ENCODE measurements at regions not wholly inside any gene's neighbourhood (a gene's known extent, or its start where the extent isn't known, plus 50 kb on each side); places are given as distances from the start of the nearest gene placed in this dataset.

- DNase-seq, result no peak
These were observed 702.5 kb downstream of the NLGN4X start for GRCh38 chrX:5526191-5526590.

DNA sequence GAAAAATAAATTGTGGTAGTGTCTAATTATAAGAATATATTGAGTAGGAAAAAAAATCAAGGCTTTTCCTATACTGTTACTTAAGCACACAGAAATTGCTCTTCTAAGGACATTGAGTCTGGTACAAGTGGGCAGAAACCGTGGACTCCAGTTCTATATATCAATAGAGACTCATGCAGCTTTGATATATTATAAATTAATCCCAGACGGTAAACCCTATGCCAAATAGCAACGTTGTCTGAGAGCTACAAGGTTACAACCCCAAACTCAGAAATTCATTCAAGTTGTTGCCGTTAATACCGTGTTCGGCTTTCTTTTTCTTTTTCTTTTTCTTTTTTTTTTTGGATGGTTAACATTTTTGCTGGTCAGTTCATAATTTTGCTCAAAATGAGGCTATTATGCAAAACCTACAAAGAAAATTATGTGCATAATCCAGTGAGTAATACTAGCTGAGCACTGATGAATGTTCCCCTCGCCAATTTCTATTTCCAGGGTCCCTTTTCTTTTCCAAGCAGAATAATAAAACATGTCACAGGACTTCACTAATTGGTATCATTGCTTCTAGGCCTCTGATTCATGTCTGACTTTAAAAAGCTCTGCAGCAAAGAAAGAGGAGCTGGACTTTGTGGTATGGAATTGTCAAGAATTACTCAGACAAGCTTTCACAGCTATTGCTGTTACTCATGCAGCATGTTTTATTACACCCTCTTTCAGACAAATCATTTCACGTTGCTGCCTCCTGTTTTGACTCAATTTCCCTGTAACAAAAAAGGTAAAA is 737.7 kb downstream of the NLGN4X start:
- DNase-seq, result no peak

DNA sequence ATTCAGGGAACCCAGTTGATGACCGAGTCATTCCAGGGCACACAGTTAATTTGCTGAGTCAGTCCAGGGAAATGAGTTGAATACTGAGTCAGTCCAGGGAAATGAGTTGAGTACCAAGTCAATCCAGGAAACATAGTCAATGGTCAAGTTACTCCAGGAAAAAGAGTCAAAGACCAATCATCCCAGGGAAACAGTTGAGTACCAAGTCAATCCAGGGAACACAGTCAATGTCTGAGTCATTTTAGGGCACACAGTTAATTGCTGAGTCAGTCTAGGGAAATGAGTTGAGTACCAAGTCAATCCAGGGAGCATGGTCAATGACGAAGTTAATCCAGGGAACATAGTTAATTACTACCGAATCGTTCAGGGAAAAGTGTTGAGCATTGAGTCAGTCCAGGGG is 754.4 kb downstream of the NLGN4X start:
- DNase-seq, result no peak

- DNase-seq, result no peak
These were observed 770.3 kb downstream of the NLGN4X start for GRCh38 chrX:5458300-5458842.

DNA sequence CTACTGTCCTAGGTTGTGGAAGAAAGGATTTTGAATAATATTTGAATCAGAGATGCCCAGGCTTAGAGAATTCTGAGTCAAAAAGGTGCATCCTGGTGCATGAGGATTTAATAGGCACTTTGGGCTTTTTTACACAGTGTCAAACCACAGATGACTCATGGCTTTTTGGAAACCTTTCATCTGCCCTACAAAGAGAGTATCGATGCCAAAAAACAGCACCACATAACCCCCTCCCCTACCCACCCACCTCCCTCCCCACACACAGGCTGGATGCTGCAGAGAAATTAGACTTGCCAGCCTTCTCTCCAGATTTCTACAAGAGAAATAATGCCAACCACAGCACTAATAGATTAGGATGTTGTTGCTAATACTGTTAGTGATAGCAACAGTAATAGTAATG is 779.3 kb downstream of the NLGN4X start:
- DNase-seq, result no peak

GRCh38 chrX:5431823-5432222 is 796.8 kb downstream of the NLGN4X start:
- DNase-seq, result no peak

- DNase-seq, result no peak
These were observed 803.5 kb downstream of the NLGN4X start for GRCh38 chrX:5425119-5425518.

DNA sequence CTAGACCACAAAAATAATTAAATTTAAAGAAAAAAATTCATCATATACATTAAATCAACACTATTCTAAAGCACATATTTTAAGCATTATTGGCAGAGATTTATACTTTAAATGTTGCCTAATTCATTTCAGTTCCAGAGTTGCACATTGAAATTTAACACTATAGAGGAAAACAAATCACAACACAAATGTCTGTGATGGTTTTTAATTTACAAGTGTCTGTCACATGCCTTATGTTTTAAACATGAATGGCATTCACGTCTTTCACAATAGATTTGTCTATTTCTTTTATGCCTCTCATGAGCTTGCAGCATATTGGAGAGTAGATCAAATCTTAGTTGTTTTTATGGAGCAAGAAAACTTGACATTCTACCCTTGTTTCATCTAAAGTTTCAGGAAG is 811.3 kb downstream of the NLGN4X start:
- DNase-seq, result no peak

GRCh38 chrX:5415738-5416137 is 812.9 kb downstream of the NLGN4X start:
- no peak for DNase-seq

DNA sequence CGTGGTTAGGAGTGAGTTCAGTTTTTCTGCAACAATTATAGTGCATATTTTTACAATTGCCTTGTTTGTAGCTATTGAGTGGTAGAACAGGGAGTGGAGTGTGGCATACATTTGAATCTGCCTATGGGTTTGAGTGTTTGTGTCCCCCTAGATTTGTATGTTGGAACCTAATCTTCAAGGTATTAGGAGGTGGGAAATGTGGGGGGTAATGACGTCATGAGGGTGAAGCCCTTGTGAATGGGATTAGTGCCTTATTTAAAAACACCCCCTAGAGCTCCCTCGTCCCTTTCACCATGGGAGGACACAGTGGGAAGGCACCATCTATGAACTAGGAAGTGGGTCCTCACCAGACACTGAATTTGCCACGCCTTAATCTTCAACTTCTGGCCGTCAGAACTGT is 819.6 kb downstream of the NLGN4X start:
- DNase-seq, result no peak

- DNase-seq, result no peak
These were observed 826.2 kb downstream of the NLGN4X start for GRCh38 chrX:5402461-5402860.

DNA sequence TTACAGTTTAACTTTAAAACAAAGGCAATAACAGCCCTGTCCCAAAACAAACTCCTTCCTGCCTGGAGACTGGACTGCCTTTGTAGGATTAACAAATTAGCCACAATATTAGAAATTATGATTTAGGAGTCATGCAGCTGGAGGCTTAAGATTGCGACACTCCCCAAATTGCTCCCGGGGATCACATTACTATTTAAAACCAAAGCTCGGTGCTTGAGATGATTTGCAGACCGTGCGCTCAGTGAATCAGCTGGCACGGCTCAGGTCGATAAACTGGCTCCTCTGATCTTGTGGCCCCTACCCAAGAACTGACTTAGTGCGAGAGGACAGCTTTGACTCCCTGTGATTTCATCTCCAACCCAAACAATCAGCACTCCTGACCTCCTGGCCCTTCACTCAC is 829.3 kb downstream of the NLGN4X start:
- DNase-seq, result no peak

DNA sequence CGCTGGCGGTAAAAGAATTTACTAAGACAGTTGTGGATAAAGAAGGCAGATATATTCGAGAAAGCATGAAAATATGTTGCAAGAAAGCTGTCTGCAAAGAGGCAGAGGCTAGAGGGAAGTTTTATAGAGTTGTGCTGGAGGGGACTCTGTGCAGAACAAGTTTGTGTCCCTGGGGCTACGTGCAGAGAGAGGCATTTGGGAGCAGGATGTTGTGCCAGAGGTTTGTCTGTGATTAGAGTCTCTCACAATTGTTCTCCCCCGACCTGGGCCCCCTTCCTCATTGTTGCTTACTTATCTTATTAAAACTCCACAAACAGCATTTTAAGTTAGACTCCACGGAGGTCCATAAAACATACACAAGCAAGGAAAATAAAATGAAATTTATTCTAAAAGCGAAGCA is 831.3 kb downstream of the NLGN4X start:
- DNase-seq, result no peak

DNA sequence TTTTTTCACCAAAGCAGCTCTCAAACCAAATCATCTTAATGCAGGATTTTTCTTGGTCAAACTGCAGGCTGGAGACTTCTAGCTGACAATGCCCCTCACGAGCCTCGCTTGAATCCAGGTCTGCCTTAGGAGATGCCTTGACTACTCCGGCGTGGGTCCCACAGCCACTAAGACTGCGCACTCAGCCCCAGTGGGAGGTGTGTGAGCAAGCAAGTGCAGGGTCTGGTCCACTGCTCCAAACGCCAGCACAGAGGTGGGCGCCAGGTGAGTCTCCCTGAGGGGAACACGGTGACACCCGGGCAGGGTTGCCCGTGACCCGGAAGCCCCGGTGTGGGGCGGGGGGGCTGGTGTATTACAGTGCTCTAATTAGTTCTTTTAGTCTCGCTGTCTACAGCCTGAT is 838.3 kb downstream of the NLGN4X start:
- no peak for DNase-seq

DNA sequence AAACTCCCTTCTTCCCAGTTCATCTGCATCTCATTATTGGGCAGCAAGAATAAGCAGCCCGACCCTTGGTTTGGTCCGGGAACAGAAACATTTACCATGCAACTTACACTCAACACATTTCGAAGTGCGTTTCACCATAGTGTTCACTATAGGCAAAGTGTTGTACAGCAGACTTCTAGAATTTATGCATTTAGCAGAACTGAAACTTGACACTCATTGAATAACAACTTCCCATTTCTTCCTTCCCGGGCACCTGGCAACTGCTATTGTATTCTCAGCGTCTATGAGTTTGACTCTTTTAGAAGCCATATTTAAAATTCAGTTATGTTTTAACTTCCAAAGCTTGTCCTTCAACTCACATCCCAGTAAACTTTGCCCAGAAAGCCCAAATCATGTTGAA is 840.6 kb downstream of the NLGN4X start:
- DNase-seq, result no peak

- no peak for DNase-seq
These were observed 848.2 kb downstream of the NLGN4X start for GRCh38 chrX:5380426-5380825.

DNA sequence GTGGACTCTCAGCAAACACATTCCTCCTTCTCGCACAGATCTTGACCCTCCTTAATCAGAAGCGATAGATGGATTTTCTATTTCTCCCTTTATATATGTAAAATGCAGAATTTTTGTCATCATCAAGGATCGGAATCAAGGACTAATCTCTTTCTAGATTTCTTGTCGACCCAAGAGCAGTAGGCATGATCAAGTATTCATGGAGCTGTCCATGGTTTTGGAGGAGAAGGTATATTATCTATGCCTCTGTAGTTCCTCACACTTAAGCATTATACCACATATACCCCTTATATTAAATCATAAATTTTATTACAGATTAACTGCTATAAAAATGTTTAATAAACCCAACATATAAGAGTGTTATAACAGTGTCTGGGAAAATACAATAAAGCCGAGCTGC is 886.8 kb downstream of the NLGN4X start:
- DNase-seq, result no peak

DNA sequence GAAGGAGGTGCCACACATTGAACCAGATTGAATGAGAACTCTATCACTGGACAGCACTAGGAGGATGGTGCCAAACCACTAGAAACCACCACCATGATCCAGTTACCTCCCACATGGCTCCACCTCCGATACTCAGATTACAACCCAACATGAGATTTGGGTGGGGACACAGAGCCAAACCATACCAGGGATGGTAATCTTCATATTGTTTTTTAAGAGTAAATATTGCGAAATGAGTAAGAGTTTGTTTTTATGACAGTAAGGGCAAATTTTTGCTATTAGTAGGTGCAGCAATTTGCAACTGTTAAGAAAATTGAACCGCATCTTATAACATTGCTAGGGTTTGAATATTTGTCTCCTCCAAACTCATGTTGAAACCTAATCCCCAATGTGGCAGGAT is 891.5 kb downstream of the NLGN4X start:
- no peak for DNase-seq

- no peak for DNase-seq
These were observed 904.1 kb downstream of the NLGN4X start for GRCh38 chrX:5324546-5324945.

DNA sequence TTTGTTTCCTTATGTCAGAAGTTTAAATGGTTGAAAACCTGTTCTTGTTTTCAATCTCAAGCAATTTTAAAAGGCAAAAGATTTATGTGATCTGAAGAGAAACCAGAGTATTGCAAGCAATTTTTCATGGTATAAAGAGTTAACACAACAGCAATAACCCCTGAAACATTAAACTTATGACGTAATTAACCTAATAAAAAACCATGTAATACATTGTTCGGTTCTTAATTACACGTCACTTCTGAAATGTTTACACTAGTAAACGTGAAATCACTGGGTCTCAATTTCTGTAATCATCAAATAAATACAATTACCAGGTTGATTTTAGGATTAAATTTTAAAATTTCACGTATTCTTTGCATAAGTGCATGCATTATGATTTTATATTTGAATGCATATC is 914.5 kb downstream of the NLGN4X start:
- DNase-seq, result no peak

DNA sequence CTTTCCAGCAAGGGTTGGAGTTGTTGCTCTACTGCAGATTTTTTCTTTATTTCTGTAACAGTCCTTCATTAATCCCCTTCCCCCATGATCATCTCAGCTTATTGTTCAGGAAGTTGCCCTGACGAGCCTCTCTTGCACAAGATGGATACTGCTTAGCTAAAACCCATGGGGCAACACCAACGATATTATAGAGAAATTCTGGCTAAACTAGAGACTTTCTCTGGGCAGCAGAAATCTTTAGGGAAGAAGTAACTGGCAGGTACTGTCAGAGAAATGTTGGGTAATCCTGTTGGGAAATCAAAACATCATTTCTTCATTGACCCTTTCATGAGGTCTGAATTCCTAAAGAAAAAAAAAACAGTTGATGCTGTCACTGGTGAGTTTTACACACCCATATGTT is 921.3 kb downstream of the NLGN4X start:
- DNase-seq, result no peak

- peak in 1 of 5 donors; percentile 8 for DNase-seq
These were observed 922.0 kb downstream of the NLGN4X start for GRCh38 chrX:5306654-5307121.

GRCh38 chrX:5305452-5305851 is 923.2 kb downstream of the NLGN4X start:
- no peak for DNase-seq

DNA sequence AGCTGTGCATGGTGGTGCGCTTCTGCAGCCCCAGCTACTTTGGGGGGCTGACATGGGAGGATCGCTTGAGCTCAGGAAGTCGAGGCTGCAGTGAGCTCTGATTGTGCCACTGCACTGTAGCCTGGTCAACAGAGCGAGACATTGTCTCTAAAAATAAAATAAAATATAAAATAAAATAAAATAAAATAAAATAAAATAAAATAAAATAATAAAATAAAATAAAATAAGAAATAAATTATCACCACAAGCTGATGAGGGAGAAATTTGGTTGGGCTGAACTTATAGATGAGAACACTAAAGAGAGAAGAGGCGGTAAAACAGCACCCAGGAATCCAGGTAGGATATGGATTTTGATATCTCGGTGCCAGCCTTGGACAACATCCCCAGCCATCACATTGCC is 933.7 kb downstream of the NLGN4X start:
- no peak for DNase-seq

- DNase-seq, result no peak
These were observed 938.0 kb downstream of the NLGN4X start for GRCh38 chrX:5290635-5291034.
